Endodermal cell (in vitro differentiated cells): ENCODE measurements at regions not wholly inside any gene's neighbourhood (a gene's known extent, or its start where the extent isn't known, plus 50 kb on each side); places are given as distances from the start of the nearest gene placed in this dataset.

Source experiments
- DNase-seq: peaks from one replicate; pipeline ENCODE4 v3.0.0-alpha.2; 2017
- H3K27ac ChIP-seq: 2 replicates; pipeline ENCODE4 v1.5.1; 2013; ENCODE audit warnings: mild to moderate bottlenecking, low read depth, low read length, moderate library complexity
- H3K27me3 ChIP-seq: 2 replicates; pipeline ENCODE4 v1.6.1; 2013; ENCODE audit warnings: mild to moderate bottlenecking, low read length, moderate library complexity; ENCODE audit not compliant: insufficient read depth, control insufficient read depth, poor library complexity, severe bottlenecking
- H3K36me3 ChIP-seq: 2 replicates; pipeline ENCODE4 v1.7.0; 2013; ENCODE audit warnings: mild to moderate bottlenecking, low read length, moderate library complexity; ENCODE audit not compliant: control insufficient read depth, insufficient read depth
- H3K4me1 ChIP-seq: one replicate; pipeline ENCODE4 v1.7.0; 2013; ENCODE audit warnings: low read length; ENCODE audit not compliant: control insufficient read depth, insufficient read depth
- H3K4me3 ChIP-seq: 2 replicates; pipeline ENCODE4 v1.5.1; 2013; ENCODE audit warnings: mild to moderate bottlenecking, low read length, moderate library complexity
- H3K9ac ChIP-seq: 2 replicates; pipeline ENCODE4 v1.6.1; 2013; ENCODE audit warnings: mild to moderate bottlenecking, low read length, moderate library complexity; ENCODE audit not compliant: poor library complexity, severe bottlenecking; ENCODE audit errors: extremely low read depth
- H3K9me3 ChIP-seq: 2 replicates; pipeline ENCODE4 v1.6.1; 2013; ENCODE audit warnings: mild to moderate bottlenecking, low read length, moderate library complexity; ENCODE audit not compliant: control insufficient read depth
- H3K27ac Mint-ChIP-seq: 2 replicates; pipeline ENCODE4 v1.8.0; 2020; ENCODE audit warnings: mixed read lengths
- H3K27me3 Mint-ChIP-seq: 2 replicates; pipeline ENCODE4 v1.8.0; 2021; ENCODE audit warnings: mild to moderate bottlenecking, mixed read lengths; ENCODE audit not compliant: insufficient read depth
- H3K36me3 Mint-ChIP-seq: 2 replicates; pipeline ENCODE4 v1.8.0; 2020; ENCODE audit warnings: low read depth, mixed read lengths
- H3K4me1 Mint-ChIP-seq: 2 replicates; pipeline ENCODE4 v1.8.0; 2020; ENCODE audit warnings: mixed read lengths
- H3K4me3 Mint-ChIP-seq: 2 replicates; pipeline ENCODE4 v1.8.0; 2020; ENCODE audit warnings: mild to moderate bottlenecking, moderate library complexity, mixed read lengths
- H3K9me3 Mint-ChIP-seq: 2 replicates; pipeline ENCODE4 v1.8.0; 2020; ENCODE audit warnings: mild to moderate bottlenecking, mixed read lengths
- CTCF ChIP-seq: fragments of 200-600 bp; sonication (generic); conservative IDR thresholded peaks from 2 replicates; pipeline ENCODE4 v1.5.0; 2021; ENCODE audit warnings: antibody characterized with exemption, mild to moderate bottlenecking
- WGBS, 2 experiments: methylation state at CpG; one replicate each; pipeline versions ENCODE4 v1.1.5 to v1.1.7; 2013; ENCODE audit warnings: missing lambda C conversion rate in 2 of 2, mixed read lengths in 1 of 2; ENCODE audit not compliant: insufficient coverage in 1 of 2, insufficient read length in 1 of 2; 5-methylcytosine and 5-hydroxymethylcytosine counted together

GRCh38 chr10:10235003-10235402 lies 782.7 kb upstream of the CELF2 start:
- Mint-ChIP-seq H3K4me1 (no peaks in the 10 kb centered on the region), H3K9me3 (no peaks in the 10 kb centered on the region), H3K27me3 (no peaks in the 10 kb centered on the region), H3K36me3 (no peaks in the 10 kb centered on the region), H3K27ac (no peak overlapping the region), H3K4me3 (no peak overlapping the region)
- H3K27me3 ChIP-seq, result no peaks in the 10 kb centered on the region
- 77 to 79% methylated on average over 3 of the region's 3 CpGs for WGBS, 2 experiments
- no peaks in the 10 kb centered on the region for H3K4me1 ChIP-seq
- no peaks in the 10 kb centered on the region for H3K36me3 ChIP-seq
- H3K4me3 ChIP-seq, result no peak overlapping the region
- TF ChIP-seq CTCF, result no peak
- no peak for DNase-seq
- H3K9me3 ChIP-seq, result no peaks in the 10 kb centered on the region
- H3K27ac ChIP-seq, result no peak overlapping the region
- no peak overlapping the region for H3K9ac ChIP-seq

- Mint-ChIP-seq H3K4me1 (no peaks in the 10 kb centered on the region), H3K4me3 (no peak overlapping the region), H3K9me3 (no peaks in the 10 kb centered on the region), H3K36me3 (no peaks in the 10 kb centered on the region), H3K27me3 (no peaks in the 10 kb centered on the region), H3K27ac (no peak overlapping the region)
- Histone ChIP-seq H3K9ac (no peak overlapping the region), H3K4me3 (no peak overlapping the region), H3K27me3 (no peaks in the 10 kb centered on the region), H3K27ac (no peak overlapping the region), H3K36me3 (no peaks in the 10 kb centered on the region), H3K9me3 (no peaks in the 10 kb centered on the region), H3K4me1 (no peaks in the 10 kb centered on the region)
- TF ChIP-seq CTCF, result no peak
- 93 to 97% methylated on average over 4 to 6 of the region's 6 CpGs for WGBS, 2 experiments
- no peak for DNase-seq
These were observed 770.1 kb upstream of the CELF2 start for GRCh38 chr10:10247585-10247984.

GRCh38 chr10:10256860-10257259 lies 760.8 kb upstream of the CELF2 start:
- TF ChIP-seq CTCF, result no peak
- H3K9me3 ChIP-seq, result peaks cover 6% of the 10 kb centered on the region
- WGBS, 2 experiments, result 96 to 100% methylated on average over 1 to 3 of the region's 3 CpGs

More at GRCh38 chr10:10256860-10257259, 760.8 kb upstream of the CELF2 start:
- no peaks in the 10 kb centered on the region for H3K27me3 ChIP-seq
- H3K4me3 Mint-ChIP-seq, result no peak overlapping the region
- no peaks in the 10 kb centered on the region for H3K4me1 ChIP-seq
- H3K9ac ChIP-seq, result no peak overlapping the region
- H3K4me3 ChIP-seq, result no peak overlapping the region
- no peaks in the 10 kb centered on the region for H3K4me1 Mint-ChIP-seq
- peaks cover 3% of the 10 kb centered on the region for H3K9me3 Mint-ChIP-seq
- no peak overlapping the region for H3K27ac Mint-ChIP-seq
- DNase-seq, result no peak
- H3K27me3 Mint-ChIP-seq, result no peaks in the 10 kb centered on the region
- no peak overlapping the region for H3K27ac ChIP-seq
- no peaks in the 10 kb centered on the region for H3K36me3 ChIP-seq
- no peaks in the 10 kb centered on the region for H3K36me3 Mint-ChIP-seq
